Uterus (tissue), 3 donors: ENCODE measurements at regions not wholly inside any gene's neighbourhood (a gene's known extent, or its start where the extent isn't known, plus 50 kb on each side); places are given as distances from the start of the nearest gene placed in this dataset.
"Not testable (repeated sequence)": the region's sequence is repeated elsewhere in the genome, so short reads cannot be mapped to it uniquely, and the experiment has no call there.

ENCODE experiments used
- DNase-seq, 2 donors: peaks; one replicate each; pipeline ENCODE4 v3.0.0-alpha.2; 2019 to 2020
- H3K27ac ChIP-seq, 2 donors: fragments of 200-600 bp; sonication (generic); 1 replicate in 1 of 2; 2 replicates in 1 of 2; pipeline ENCODE4 v1.5.1; 2016 to 2018
- H3K27me3 ChIP-seq, 2 donors: fragments of 200-600 bp; sonication (generic); one replicate each; pipeline ENCODE4 v1.5.1; 2018 to 2019; ENCODE audit warnings: control low read depth in 1 of 2
- H3K36me3 ChIP-seq, 2 donors: fragments of 200-600 bp; sonication (generic); one replicate each; pipeline ENCODE4 v1.5.1; 2019; ENCODE audit warnings: control low read depth in 1 of 2
- H3K4me1 ChIP-seq, 2 donors: fragments of 200-600 bp; sonication (generic); one replicate each; pipeline ENCODE4 v1.5.1; 2018 to 2019; ENCODE audit warnings: control low read depth in 1 of 2
- H3K4me3 ChIP-seq, 2 donors: fragments of 200-600 bp; sonication (generic); 1 replicate in 1 of 2; 2 replicates in 1 of 2; pipeline ENCODE4 v1.5.1; 2018 to 2019; ENCODE audit warnings: mild to moderate bottlenecking in 1 of 2
- H3K9me3 ChIP-seq, 2 donors: fragments of 200-600 bp; sonication (generic); one replicate each; pipeline ENCODE4 v1.5.1; 2019; ENCODE audit warnings: control low read depth in 1 of 2
- POLR2A ChIP-seq, 2 donors: fragments of 450-650 bp; IDR thresholded peaks; one replicate each; pipeline ENCODE4 v1.6.1; 2016; ENCODE audit warnings: antibody characterized with exemption in 2 of 2, mild to moderate bottlenecking in 1 of 2, moderate library complexity in 1 of 2
- intact Hi-C: fragments of 100-400 bp; cut with DNase I; formaldehyde crosslinking; loops from one replicate; pipeline ENCODE4 v1.15.1; 2023; ENCODE audit warnings: low total_unique reads
- TF ChIP-seq, protein P1 (sequence below), 4 experiments: fragments of 200-600 bp in 2 of 4; fragments of 450-650 bp in 2 of 4; sonication (generic) in 2 of 4; IDR thresholded peaks; one replicate each; pipeline ENCODE4 v1.5.1; 2016 to 2019; ENCODE audit warnings: antibody characterized with exemption in 4 of 4, mild to moderate bottlenecking in 2 of 4, moderate library complexity in 1 of 4
- donor health status: DM: yes; HTN: yes; CAD: no.

GRCh38 chr10:28892818-28893547 lies 215.7 kb downstream of the BAMBI start:
- no peaks in the 10 kb centered on the region for H3K9me3 ChIP-seq
- H3K27me3 ChIP-seq = no peaks in the 10 kb centered on the region
- H3K4me3 ChIP-seq = no peak overlapping the region
- intact Hi-C loops = no loop called here
- no peak overlapping the region for H3K27ac ChIP-seq
- H3K36me3 ChIP-seq = no peaks in the 10 kb centered on the region
- no peak for DNase-seq
- H3K4me1 ChIP-seq = no peaks in the 10 kb centered on the region
- TF ChIP-seq POLR2A (IDR thresholded peaks at IDR 0.05) = no peak
- TF ChIP-seq, protein P1, sequence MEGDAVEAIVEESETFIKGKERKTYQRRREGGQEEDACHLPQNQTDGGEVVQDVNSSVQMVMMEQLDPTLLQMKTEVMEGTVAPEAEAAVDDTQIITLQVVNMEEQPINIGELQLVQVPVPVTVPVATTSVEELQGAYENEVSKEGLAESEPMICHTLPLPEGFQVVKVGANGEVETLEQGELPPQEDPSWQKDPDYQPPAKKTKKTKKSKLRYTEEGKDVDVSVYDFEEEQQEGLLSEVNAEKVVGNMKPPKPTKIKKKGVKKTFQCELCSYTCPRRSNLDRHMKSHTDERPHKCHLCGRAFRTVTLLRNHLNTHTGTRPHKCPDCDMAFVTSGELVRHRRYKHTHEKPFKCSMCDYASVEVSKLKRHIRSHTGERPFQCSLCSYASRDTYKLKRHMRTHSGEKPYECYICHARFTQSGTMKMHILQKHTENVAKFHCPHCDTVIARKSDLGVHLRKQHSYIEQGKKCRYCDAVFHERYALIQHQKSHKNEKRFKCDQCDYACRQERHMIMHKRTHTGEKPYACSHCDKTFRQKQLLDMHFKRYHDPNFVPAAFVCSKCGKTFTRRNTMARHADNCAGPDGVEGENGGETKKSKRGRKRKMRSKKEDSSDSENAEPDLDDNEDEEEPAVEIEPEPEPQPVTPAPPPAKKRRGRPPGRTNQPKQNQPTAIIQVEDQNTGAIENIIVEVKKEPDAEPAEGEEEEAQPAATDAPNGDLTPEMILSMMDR (IDR thresholded peaks at IDR 0.05) = no peak

- H3K4me3 ChIP-seq = no peak overlapping the region
- H3K4me1 ChIP-seq = no peaks in the 10 kb centered on the region
- no peaks in the 10 kb centered on the region for H3K27me3 ChIP-seq
- DNase-seq = no peak
- intact Hi-C loops = no loop called here
- no peak overlapping the region for H3K27ac ChIP-seq
- no peaks in the 10 kb centered on the region for H3K36me3 ChIP-seq
- TF ChIP-seq, protein P1 (IDR thresholded peaks at IDR 0.05) = no peak
- no peak for TF ChIP-seq POLR2A (IDR thresholded peaks at IDR 0.05)
- no peaks in the 10 kb centered on the region for H3K9me3 ChIP-seq
Observed at GRCh38 chr10:28894146-28894545, 216.8 kb downstream of the BAMBI start.

DNA sequence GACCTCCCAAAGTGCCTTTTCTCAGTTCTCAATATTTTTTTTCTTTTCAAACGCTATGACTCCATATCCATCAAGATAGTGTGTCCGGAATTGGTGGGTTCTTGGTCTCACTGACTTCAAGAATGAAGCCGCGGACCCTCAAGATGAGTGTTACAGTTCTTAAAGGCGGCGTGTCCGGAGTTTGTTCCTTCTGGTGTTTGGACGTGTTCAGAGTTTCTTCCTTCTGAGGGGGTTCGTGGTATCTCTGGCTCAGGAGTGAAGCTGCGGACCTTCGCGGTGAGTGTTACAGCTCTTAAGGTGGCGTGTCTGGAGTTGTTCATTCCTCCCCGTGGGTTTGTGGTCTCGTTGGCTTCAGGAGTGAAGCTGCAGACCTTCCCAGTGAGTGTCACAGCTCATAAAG lies 218.3 kb downstream of the BAMBI start:
- H3K27me3 ChIP-seq, H3K9me3 ChIP-seq, H3K4me1 ChIP-seq, intact Hi-C loops, H3K27ac ChIP-seq, H3K36me3 ChIP-seq, H3K4me3 ChIP-seq, DNase-seq: not testable (repeated sequence)

DNA sequence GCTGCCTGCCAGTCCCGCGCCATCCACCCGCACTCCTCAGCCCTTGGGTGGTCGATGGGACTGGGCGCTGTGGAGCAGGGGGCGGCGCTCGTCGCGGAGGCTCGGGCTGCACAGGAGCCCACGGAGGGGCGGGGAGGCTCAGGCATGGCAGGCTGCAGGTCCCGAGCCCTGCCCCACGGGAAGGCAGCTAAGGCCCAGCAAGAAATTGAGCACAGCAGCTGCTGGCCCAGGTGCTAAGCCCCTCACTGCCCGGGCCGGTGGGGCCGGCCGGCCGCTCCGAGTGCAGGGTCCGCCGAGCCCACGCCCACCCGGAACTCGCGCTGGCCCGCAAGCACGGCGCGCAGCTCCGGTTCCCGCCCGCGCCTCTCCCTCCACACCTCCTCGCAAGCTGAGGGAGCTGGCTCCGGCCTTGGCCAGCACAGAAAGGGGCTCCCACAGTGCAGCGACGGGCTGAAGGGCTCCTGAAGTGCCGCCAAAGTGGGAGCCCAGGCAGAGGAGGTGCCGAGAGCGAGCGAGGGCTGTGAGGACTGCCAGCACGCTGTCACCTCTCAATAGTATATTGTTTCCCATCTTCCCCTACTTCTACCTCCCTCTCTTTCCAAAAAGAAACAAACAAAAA lies 219.6 kb downstream of the BAMBI start:
- H3K27ac ChIP-seq, H3K36me3 ChIP-seq, H3K4me1 ChIP-seq, intact Hi-C loops, H3K27me3 ChIP-seq, H3K4me3 ChIP-seq, H3K9me3 ChIP-seq, DNase-seq: not testable (repeated sequence)

GRCh38 chr10:28897617-28898464 lies 220.5 kb downstream of the BAMBI start:
- no peak for TF ChIP-seq POLR2A (IDR thresholded peaks at IDR 0.05)
- TF ChIP-seq, protein P1 (IDR thresholded peaks at IDR 0.05) = no peak
- DNase-seq = no peak
- Histone ChIP-seq H3K27ac (no peak overlapping the region), H3K4me1 (no peaks in the 10 kb centered on the region), H3K36me3 (no peaks in the 10 kb centered on the region), H3K4me3 (no peak overlapping the region), H3K27me3 (no peaks in the 10 kb centered on the region), H3K9me3 (no peaks in the 10 kb centered on the region)
- intact Hi-C loops = no loop called here

DNA sequence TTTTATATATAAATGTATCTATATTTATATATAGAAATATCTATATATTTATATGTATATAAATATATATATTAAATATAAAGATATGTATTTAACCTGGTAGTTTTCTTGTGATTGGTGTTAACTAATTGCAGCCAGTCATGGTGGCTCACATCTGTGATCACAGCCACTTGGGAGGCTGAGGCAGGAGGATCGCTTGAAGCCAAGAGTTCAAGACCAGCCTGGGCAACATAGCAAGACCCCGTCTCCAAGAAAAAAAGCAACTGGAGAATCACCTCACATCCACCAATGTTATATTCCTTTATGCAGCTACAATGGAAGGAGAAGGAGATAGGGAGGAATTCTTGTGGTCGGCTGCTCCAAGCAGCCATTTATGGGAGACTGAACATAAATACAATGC lies 224.9 kb downstream of the BAMBI start:
- no peaks in the 10 kb centered on the region for H3K27me3 ChIP-seq
- no peak for TF ChIP-seq POLR2A (IDR thresholded peaks at IDR 0.05)
- TF ChIP-seq, protein P1 (IDR thresholded peaks at IDR 0.05) = no peak
- no peak for DNase-seq
- intact Hi-C loops = no loop called here
- H3K36me3 ChIP-seq = no peaks in the 10 kb centered on the region
- H3K27ac ChIP-seq = no peak overlapping the region
- H3K4me1 ChIP-seq = no peaks in the 10 kb centered on the region
- H3K9me3 ChIP-seq = no peaks in the 10 kb centered on the region
- H3K4me3 ChIP-seq = no peak overlapping the region
